GM12891 (cell line): ENCODE measurements at regions not wholly inside any gene's neighbourhood (a gene's known extent, or its start where the extent isn't known, plus 50 kb on each side); places are given as distances from the start of the nearest gene placed in this dataset.

Experiments
- DNase-seq: peaks from one replicate; pipeline ENCODE4 v3.0.0; 2011; ENCODE audit warnings: low spot score; ENCODE audit not compliant: insufficient read length
- FAIRE-seq: peaks from 2 replicates; lab custom pipeline; 2011; peaks lifted over from hg19 to GRCh38; lab: Jason Lieb, UNC
- PAX5 ChIP-seq: IDR thresholded peaks from 2 replicates; pipeline ENCODE4 v1.6.1; 2011; ENCODE audit warnings: low read length, moderate library complexity, mild to moderate bottlenecking; ENCODE audit not compliant: insufficient read depth, severe bottlenecking
- POLR2A ChIP-seq: IDR thresholded peaks from 2 replicates; pipeline ENCODE4 v1.6.1; 2011; ENCODE audit warnings: low read depth, low read length, control low read depth
- POLR2AphosphoS5 ChIP-seq: IDR thresholded peaks from 2 replicates; pipeline ENCODE4 v1.6.1; 2011; ENCODE audit warnings: low read depth, low read length, control low read depth
- POU2F2 ChIP-seq: IDR thresholded peaks from 2 replicates; pipeline ENCODE4 v1.6.1; 2011; ENCODE audit warnings: low read depth, mild to moderate bottlenecking, control low read depth, low read length, moderate library complexity
- SPI1 ChIP-seq: IDR thresholded peaks from 2 replicates; pipeline ENCODE4 v1.6.1; 2011; ENCODE audit warnings: low read depth, low read length, control low read depth
- TAF1 ChIP-seq: IDR thresholded peaks from 2 replicates; pipeline ENCODE4 v1.6.1; 2011; ENCODE audit warnings: low read depth, low read length, control low read depth

DNA sequence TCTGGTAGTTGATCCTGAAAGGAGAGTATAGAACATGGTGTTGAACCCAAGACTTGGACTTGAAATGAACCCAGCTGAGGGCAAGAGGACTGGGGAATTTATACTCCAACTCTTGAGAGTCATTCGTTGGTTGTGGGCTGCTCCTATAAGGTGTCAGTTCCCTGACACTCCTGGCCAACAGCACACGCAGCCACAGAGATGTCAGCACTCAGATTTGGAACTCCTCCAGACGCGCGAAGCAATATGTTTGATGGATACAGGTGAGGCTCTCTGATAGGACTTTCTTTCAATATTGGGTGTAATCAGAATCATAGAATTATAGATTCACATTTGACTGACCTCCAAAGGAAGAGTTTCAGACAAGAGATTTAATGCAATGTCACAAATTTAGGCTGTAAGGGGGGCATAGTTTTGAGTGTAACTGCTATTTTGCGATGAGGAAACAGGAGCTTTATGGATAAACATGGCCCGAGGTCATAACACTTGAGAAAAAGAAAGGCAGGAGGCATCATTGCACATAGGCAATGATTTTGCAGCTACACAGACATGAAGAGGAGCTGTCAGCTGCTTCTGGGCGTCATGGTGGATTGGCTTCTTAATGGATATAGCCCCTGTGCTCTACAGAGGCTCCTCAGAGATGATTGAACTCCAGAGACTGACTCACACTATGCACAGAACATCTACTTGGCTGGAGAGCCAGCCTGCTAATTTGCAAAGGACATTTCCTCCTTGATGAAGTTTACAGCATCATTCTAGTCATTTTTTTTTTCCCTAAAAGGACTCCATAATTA, 569.2 kb upstream of the RGMA start:
- no peak for DNase-seq
- no peak for FAIRE-seq
- TF ChIP-seq TAF1, result no peak
- TF ChIP-seq POLR2AphosphoS5, result no peak
- no peak for TF ChIP-seq POU2F2
- TF ChIP-seq PAX5, result no peak
- no peak for TF ChIP-seq POLR2A
- TF ChIP-seq SPI1, result no peak

DNA sequence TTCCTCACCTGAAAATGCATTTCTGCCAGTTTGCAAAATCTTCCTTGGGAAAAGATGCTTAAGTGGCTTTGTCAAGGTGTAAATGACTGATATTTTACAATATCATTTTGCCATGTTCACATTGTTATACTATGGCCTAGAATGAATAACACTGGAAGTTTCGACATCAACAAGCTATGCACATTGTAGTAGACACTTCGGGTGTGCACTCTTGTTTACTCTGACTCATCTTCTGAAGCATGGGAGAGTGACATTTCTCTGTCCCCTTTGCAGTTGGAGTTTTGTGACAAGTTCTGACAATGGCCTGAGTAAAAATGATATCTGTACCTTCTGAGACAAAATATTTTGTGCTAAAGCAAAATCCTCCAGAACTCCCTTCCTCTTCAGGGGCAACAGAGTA, 567.0 kb upstream of the RGMA start:
- TF ChIP-seq POLR2AphosphoS5 (no peak), POU2F2 (no peak), SPI1 (no peak), POLR2A (no peak), TAF1 (no peak), PAX5 (no peak)
- no peak for DNase-seq
- FAIRE-seq, result no peak

DNA sequence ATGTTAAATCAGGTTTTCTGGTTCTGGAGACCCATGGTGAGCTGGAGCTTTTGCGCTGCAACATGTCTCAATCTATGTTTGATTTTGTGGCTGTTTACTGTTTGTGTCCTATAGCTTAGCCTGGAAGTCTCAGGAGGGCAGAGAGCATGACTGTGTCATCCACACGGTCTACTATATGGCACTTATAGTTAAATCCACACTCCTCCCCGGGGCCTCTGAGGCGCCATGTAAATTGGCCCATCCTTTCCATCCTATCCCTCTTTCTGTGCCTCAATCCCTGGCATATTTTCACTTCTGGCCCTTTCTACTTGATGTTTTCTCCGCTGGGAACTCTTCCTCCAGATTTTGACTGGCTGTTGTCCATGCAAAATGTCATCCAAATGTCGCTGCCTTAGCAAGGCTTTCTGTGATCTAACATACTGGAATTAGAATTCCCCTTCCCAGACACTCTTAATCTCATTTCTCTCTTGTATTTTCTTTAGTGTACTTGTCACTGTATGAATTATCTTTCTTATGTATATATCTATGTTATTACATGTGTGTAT, 560.8 kb upstream of the RGMA start:
- DNase-seq, result no peak
- FAIRE-seq, result no peak
- TF ChIP-seq PAX5 (no peak), SPI1 (no peak), POU2F2 (no peak), POLR2A (no peak), POLR2AphosphoS5 (no peak), TAF1 (no peak)

DNA sequence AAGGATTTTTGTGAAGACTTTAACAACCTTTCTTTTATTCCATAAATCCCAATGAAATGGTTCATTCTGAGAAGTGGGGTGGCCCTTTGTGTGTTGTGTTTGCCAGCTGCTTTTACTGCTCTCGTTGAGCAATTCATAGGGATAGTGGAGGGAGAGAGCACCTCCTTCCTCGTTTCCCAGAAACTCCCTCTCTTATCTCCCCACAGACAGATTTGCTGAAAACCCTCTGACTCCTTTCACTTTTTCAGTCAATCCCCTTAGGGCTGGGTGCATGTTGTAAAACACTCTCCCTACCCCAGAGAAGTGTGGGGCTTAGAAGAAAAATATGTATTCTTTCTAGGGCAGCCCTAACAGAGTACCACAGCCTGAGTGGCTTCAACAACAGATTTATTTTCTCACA, 557.2 kb upstream of the RGMA start:
- DNase-seq, result no peak
- no peak for FAIRE-seq
- TF ChIP-seq POLR2AphosphoS5 (no peak), POLR2A (no peak), SPI1 (no peak), PAX5 (no peak), POU2F2 (no peak), TAF1 (no peak)

DNA sequence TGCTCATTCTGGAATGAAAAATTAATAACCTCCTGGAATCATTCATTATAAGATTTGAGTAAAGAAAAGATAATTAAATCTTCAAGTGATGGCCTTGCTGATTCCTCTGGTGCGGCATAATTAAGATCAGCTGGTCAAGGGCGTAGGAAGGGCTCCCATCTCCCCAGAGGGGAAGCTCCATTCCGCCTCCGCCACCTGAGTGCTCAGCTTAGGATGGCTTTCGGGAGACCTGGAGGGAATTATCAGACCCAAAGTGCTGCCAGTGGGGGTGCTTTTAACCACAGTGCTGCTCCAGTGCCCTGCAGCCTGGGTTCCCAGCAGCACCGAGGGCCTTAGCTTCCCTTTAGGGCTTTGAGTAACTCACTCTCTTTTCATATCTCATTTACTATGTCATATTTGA, 556.6 kb upstream of the RGMA start:
- FAIRE-seq (no peak), DNase-seq (no peak)
- TF ChIP-seq POLR2AphosphoS5, result no peak
- TF ChIP-seq POU2F2, result no peak
- no peak for TF ChIP-seq SPI1
- TF ChIP-seq TAF1, result no peak
- no peak for TF ChIP-seq POLR2A
- no peak for TF ChIP-seq PAX5

DNA sequence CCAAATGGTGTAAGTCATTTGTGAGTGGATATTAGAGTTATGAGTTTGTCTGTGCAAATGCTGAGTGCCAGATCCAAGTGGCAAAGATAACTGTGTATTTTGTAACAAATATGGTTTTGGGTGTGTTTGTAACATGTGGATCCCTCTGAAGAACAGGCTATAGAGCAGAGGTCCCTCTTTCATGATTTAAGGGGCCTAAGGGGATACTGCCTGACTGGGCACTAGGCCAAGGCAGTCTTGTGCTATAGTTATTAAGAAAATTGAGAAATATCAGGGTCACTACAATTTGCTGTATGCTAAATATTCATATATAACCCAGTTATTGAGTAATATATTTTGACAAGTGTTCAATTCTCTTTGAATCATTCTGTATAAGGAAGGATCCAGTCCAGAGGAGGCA, 555.6 kb upstream of the RGMA start:
- DNase-seq, result no peak
- no peak for FAIRE-seq
- TF ChIP-seq POLR2AphosphoS5, result no peak

DNA sequence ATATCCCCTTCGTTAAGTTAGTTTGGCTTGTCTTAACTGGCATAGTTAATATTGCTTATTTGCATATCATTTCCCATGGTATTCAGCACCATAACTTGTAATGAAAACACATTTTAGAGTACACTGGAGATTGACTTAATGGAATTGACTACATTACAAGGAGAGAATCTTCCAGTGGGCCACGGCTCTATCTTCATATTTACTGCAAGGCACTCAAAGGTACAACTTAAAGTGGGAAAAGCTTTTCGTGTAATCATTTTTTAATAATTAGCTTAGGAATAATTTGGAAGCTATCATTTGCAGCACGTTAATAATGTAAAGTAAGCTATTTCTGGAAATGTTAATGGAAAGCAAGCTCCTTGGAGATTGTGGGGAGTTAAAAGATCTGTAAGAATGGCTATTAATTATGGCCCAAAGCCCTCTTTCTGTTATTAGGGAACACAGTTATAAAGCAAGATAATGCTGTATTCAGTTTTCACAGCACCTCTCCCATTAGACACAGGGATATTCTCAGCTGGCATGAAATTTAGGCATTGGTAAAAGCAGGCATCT, 551.5 kb upstream of the RGMA start:
- FAIRE-seq (no peak), DNase-seq (no peak)
- TF ChIP-seq POU2F2, result no peak
- no peak for TF ChIP-seq POLR2AphosphoS5
- TF ChIP-seq TAF1, result no peak
- TF ChIP-seq POLR2A, result no peak
- TF ChIP-seq SPI1, result no peak
- TF ChIP-seq PAX5, result no peak

DNA sequence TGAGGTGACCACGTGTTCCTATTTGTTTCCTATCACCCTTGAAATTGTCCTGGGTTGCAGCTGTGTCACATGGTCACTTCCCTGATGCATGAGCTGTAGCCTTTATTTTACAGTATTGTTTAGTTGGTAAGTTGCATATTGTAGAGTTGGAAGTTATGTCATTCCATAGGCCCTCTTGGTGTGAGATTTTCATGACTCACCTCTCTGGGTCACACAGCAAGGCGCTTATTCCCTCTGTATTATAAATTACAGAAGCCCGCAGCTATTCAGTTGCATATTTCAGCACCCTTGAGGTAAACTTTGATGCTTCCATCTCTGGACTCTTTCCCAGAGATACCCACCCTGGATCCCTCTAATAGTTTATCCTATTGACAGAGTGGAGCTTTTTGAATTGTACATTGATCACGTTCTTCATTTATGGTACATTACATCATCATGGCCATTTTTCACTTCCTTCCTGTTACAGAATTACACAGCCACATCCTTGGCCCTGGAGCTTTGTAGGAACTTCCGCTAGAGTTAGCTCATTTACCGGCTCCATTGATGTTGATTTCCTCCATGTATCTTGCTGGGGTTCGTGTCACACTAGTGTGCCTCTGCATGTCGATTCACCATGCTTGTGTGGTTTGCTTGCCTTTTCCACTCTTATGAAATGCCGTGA, 543.1 kb upstream of the RGMA start:
- DNase-seq (no peak), FAIRE-seq (no peak)
- TF ChIP-seq SPI1 (no peak), TAF1 (no peak), POU2F2 (no peak), PAX5 (no peak), POLR2AphosphoS5 (no peak), POLR2A (no peak)

DNA sequence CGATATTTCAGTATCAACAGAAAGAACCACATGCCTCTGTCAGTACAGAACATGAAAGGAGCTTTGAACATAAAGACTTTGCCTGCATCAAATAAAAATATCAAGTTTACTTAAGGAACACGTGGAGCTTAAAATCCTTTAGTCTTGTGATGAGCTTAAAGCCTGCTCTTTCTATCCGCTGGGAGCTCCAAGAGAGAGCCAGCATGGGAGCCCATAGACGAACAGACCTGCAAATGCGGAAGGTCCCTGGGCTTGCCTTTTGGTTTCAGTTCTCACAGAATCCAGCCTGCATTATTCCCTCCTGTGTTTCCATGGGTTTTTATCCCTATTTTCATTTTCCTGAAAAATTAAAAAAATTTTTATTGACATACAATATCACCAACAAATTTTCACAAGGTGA, 530.6 kb upstream of the RGMA start:
- FAIRE-seq, result no peak
- TF ChIP-seq SPI1 (no peak), PAX5 (no peak), POLR2A (no peak), TAF1 (no peak), POLR2AphosphoS5 (no peak), POU2F2 (no peak)
- DNase-seq, result no peak
